ENCODE measurements at regions not wholly inside any gene's neighbourhood (a gene's known extent, or its start where the extent isn't known, plus 50 kb on each side); places are given as distances from the start of the nearest gene placed in this dataset.
A peak's percentile ranks its signal among the peaks of the same experiment; 100 is the strongest.

DNA sequence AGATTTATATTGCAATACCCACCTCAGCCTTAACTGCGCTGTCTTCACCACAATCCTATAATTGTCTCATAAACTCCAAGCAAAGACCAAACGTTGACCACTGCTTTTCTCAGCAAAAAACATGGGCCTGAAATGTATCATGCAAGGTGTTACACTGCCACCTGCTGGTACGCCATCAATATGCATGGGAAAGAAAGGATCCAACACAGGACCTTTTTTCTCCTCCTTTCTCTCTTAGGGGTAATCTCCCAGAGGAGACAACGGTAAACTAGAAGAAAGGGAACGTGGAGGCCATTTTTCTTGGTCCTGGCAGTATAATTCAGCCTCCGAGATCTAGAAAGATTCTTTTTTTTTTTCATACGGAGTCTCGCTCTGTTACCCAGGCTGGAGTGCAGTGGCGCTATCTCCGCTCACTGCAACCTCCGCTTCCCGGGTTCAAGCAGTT, 79.1 kb upstream of the MPP7 start:
- TF ChIP-seq SUZ12 (IDR thresholded peaks at IDR 0.05; ENCODE audit: extremely low read depth, insufficient read depth, insufficient read length) (no peak), YY1 (IDR thresholded peaks at IDR 0.05; ENCODE audit: insufficient read depth, insufficient read length) (no peak), ZNF274 (IDR thresholded peaks at IDR 0.05; ENCODE audit: low read depth, low read length) (no peak)
- DNase-seq (ENCODE audit: low read depth, low spot score): peak; percentile 76
- H3K9ac ChIP-seq (ENCODE audit: insufficient read length, low read depth): no peak overlapping the region
- no peaks in the 10 kb centered on the region for H3K4me1 ChIP-seq (ENCODE audit: insufficient read depth, insufficient read length)
- H3K4me3 ChIP-seq (ENCODE audit: insufficient read length, low read depth): no peak overlapping the region
- no peaks in the 10 kb centered on the region for H3K27me3 ChIP-seq (ENCODE audit: insufficient read depth, insufficient read length)
- H3K9me3 ChIP-seq (ENCODE audit: insufficient read depth, low read length): no peaks in the 10 kb centered on the region
- no peaks in the 10 kb centered on the region for H3K36me3 ChIP-seq (ENCODE audit: insufficient read depth, insufficient read length, low read length)

DNA sequence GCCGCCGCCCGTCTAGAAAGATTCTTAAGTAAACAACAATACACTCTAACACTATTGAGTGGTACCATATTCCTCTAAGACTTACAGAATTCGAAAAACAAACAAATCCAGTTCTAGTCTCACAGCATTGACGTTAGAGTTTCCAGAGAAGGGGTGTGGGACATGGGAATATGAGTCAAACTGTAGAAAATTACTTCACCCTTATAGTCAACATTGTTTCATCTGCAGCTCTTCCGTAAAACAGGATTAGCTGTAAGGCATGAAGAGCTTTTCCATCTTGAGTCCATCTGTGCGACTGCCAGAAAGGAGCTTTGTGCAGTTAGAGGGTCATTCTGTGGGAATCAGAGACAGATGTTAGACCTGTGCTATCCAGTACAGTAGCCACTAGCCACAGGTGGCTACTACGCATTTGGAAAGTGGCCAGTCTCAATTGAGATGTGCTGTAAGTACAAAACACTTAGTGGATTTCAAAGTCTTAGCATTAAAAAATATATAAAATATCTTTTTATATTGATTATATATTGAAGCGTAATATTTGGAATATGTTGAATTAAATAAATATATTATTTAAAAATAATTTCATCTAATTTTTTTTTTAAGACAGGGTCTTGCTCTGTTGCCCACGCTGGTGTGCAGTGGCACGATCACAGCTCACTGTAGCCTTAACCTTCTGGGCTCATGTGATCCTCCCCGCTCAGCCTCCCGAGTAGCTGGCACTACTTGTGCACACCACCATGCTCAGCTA, 79.8 kb upstream of the MPP7 start:
- no peaks in the 10 kb centered on the region for H3K36me3 ChIP-seq (ENCODE audit: insufficient read depth, insufficient read length, low read length)
- no peak for DNase-seq (ENCODE audit: low read depth, low spot score)
- H3K9ac ChIP-seq (ENCODE audit: insufficient read length, low read depth): no peak overlapping the region
- H3K27me3 ChIP-seq (ENCODE audit: insufficient read depth, insufficient read length): no peaks in the 10 kb centered on the region
- H3K9me3 ChIP-seq (ENCODE audit: insufficient read depth, low read length): no peaks in the 10 kb centered on the region
- no peaks in the 10 kb centered on the region for H3K4me1 ChIP-seq (ENCODE audit: insufficient read depth, insufficient read length)
- TF ChIP-seq SUZ12 (IDR thresholded peaks at IDR 0.05; ENCODE audit: extremely low read depth, insufficient read depth, insufficient read length) (no peak), ZNF274 (IDR thresholded peaks at IDR 0.05; ENCODE audit: low read depth, low read length) (no peak), YY1 (IDR thresholded peaks at IDR 0.05; ENCODE audit: insufficient read depth, insufficient read length) (no peak)
- no peak overlapping the region for H3K4me3 ChIP-seq (ENCODE audit: insufficient read length, low read depth)

DNA sequence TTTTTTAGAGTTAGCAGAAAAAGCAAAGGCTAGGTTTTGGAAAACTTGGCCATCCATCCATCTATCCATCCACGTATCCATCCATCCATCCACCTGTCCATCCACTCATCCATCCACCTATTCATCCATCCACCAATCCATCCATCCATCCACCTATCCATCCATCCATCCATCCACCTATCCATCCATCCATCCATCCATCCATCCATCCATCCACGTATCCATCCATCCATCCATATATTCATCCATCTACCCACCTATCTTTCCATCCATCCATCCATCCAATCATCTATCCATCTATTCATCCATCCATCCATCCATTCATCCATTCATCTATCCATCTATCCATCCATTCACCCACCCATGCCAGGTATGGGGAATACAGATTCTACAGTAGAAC, 81.7 kb upstream of the MPP7 start:
- H3K4me3 ChIP-seq (ENCODE audit: insufficient read length, low read depth): no peak overlapping the region
- no peak overlapping the region for H3K9ac ChIP-seq (ENCODE audit: insufficient read length, low read depth)
- H3K36me3 ChIP-seq (ENCODE audit: insufficient read depth, insufficient read length, low read length): no peaks in the 10 kb centered on the region
- TF ChIP-seq YY1 (IDR thresholded peaks at IDR 0.05; ENCODE audit: insufficient read depth, insufficient read length): no peak
- TF ChIP-seq SUZ12 (IDR thresholded peaks at IDR 0.05; ENCODE audit: extremely low read depth, insufficient read depth, insufficient read length): no peak
- TF ChIP-seq ZNF274 (IDR thresholded peaks at IDR 0.05; ENCODE audit: low read depth, low read length): no peak
- no peak for DNase-seq (ENCODE audit: low read depth, low spot score)
- no peaks in the 10 kb centered on the region for H3K27me3 ChIP-seq (ENCODE audit: insufficient read depth, insufficient read length)
- H3K4me1 ChIP-seq (ENCODE audit: insufficient read depth, insufficient read length): no peaks in the 10 kb centered on the region
- H3K9me3 ChIP-seq (ENCODE audit: insufficient read depth, low read length): no peaks in the 10 kb centered on the region

GRCh38 chr10:28385748-28386502, 83.1 kb upstream of the MPP7 start:
- Histone ChIP-seq H3K9me3 (ENCODE audit: insufficient read depth, low read length) (no peaks in the 10 kb centered on the region), H3K9ac (ENCODE audit: insufficient read length, low read depth) (no peak overlapping the region), H3K4me1 (ENCODE audit: insufficient read depth, insufficient read length) (no peaks in the 10 kb centered on the region), H3K27me3 (ENCODE audit: insufficient read depth, insufficient read length) (no peaks in the 10 kb centered on the region), H3K4me3 (ENCODE audit: insufficient read length, low read depth) (no peak overlapping the region), H3K36me3 (ENCODE audit: insufficient read depth, insufficient read length, low read length) (no peaks in the 10 kb centered on the region)
- TF ChIP-seq ZNF274 (IDR thresholded peaks at IDR 0.05; ENCODE audit: low read depth, low read length) (no peak), YY1 (IDR thresholded peaks at IDR 0.05; ENCODE audit: insufficient read depth, insufficient read length) (no peak), SUZ12 (IDR thresholded peaks at IDR 0.05; ENCODE audit: extremely low read depth, insufficient read depth, insufficient read length) (no peak)
- DNase-seq (ENCODE audit: low read depth, low spot score): no peak

DNA sequence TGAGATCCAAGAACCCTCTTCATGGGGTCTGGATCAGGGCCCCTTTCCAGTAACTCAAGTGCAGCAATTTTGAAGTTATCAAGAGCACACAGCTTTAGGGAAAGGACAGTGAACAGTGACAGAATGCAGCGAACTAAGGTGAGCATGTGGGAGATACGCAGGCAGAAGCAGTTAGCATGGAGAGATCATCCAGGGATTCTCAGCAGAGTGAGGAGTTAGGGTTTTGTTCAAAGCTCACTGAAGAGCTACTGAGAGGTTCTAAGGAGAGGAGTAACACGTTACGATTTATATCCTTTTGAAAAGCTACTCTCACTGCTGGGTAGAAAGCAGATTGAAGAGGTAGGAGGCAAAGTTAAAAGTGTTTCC, 83.6 kb upstream of the MPP7 start:
- no peak for DNase-seq (ENCODE audit: low read depth, low spot score)
- Histone ChIP-seq H3K4me3 (ENCODE audit: insufficient read length, low read depth) (no peak overlapping the region), H3K27me3 (ENCODE audit: insufficient read depth, insufficient read length) (no peaks in the 10 kb centered on the region), H3K4me1 (ENCODE audit: insufficient read depth, insufficient read length) (no peaks in the 10 kb centered on the region), H3K9ac (ENCODE audit: insufficient read length, low read depth) (no peak overlapping the region), H3K9me3 (ENCODE audit: insufficient read depth, low read length) (no peaks in the 10 kb centered on the region), H3K36me3 (ENCODE audit: insufficient read depth, insufficient read length, low read length) (no peaks in the 10 kb centered on the region)
- TF ChIP-seq ZNF274 (IDR thresholded peaks at IDR 0.05; ENCODE audit: low read depth, low read length): no peak
- TF ChIP-seq YY1 (IDR thresholded peaks at IDR 0.05; ENCODE audit: insufficient read depth, insufficient read length): no peak
- TF ChIP-seq SUZ12 (IDR thresholded peaks at IDR 0.05; ENCODE audit: extremely low read depth, insufficient read depth, insufficient read length): no peak

DNA sequence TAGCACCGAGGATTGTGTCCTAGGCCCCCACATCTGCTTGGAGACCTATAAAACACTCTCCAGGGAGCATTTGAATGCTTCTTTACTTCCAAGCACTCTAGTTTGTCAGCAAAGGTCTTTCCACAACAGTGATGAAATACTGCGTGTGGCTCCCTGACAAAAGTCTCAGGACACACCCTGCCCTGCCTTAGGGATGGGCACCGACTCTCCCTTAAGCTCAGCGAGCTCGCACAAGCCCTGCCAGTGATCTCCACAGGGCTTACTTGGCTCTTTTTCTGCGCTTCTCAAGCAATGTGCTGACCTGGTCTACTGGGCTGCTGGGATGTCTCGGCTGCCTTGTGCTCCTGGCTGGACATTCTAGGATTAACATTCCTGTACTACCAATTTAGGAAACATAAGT, 84.3 kb upstream of the MPP7 start:
- Histone ChIP-seq H3K4me1 (ENCODE audit: insufficient read depth, insufficient read length) (no peaks in the 10 kb centered on the region), H3K4me3 (ENCODE audit: insufficient read length, low read depth) (no peak overlapping the region), H3K9ac (ENCODE audit: insufficient read length, low read depth) (no peak overlapping the region), H3K9me3 (ENCODE audit: insufficient read depth, low read length) (no peaks in the 10 kb centered on the region), H3K36me3 (ENCODE audit: insufficient read depth, insufficient read length, low read length) (no peaks in the 10 kb centered on the region), H3K27me3 (ENCODE audit: insufficient read depth, insufficient read length) (no peaks in the 10 kb centered on the region)
- no peak for DNase-seq (ENCODE audit: low read depth, low spot score)
- TF ChIP-seq ZNF274 (IDR thresholded peaks at IDR 0.05; ENCODE audit: low read depth, low read length) (no peak), SUZ12 (IDR thresholded peaks at IDR 0.05; ENCODE audit: extremely low read depth, insufficient read depth, insufficient read length) (no peak), YY1 (IDR thresholded peaks at IDR 0.05; ENCODE audit: insufficient read depth, insufficient read length) (no peak)

DNA sequence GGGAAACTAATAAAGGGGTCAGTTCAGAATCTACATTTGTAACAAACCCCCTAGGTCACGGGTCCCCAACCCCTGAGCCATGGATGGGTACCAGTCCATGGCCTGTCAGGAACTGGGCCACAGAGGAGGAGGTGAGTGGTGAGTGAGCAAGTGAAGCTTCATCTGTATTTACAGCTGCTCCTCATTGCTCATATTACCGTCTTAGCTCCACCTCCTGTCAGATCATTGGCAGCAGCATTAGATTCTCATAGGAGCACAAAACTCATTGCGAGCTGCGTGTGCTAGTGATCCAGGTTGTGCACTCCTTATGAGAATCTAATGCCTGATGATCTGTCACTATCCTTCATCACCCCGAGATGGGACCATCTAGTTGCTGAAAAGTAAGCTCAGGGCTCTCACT, 88.4 kb upstream of the MPP7 start:
- H3K36me3 ChIP-seq (ENCODE audit: insufficient read depth, insufficient read length, low read length): no peaks in the 10 kb centered on the region
- H3K9me3 ChIP-seq (ENCODE audit: insufficient read depth, low read length): no peaks in the 10 kb centered on the region
- TF ChIP-seq ZNF274 (IDR thresholded peaks at IDR 0.05; ENCODE audit: low read depth, low read length) (no peak), YY1 (IDR thresholded peaks at IDR 0.05; ENCODE audit: insufficient read depth, insufficient read length) (no peak), SUZ12 (IDR thresholded peaks at IDR 0.05; ENCODE audit: extremely low read depth, insufficient read depth, insufficient read length) (no peak)
- no peak overlapping the region for H3K9ac ChIP-seq (ENCODE audit: insufficient read length, low read depth)
- DNase-seq (ENCODE audit: low read depth, low spot score): no peak
- no peaks in the 10 kb centered on the region for H3K27me3 ChIP-seq (ENCODE audit: insufficient read depth, insufficient read length)
- H3K4me1 ChIP-seq (ENCODE audit: insufficient read depth, insufficient read length): no peaks in the 10 kb centered on the region
- H3K4me3 ChIP-seq (ENCODE audit: insufficient read length, low read depth): no peak overlapping the region
